Fibroblast of lung (primary cell): ENCODE measurements at regions not wholly inside any gene's neighbourhood (a gene's known extent, or its start where the extent isn't known, plus 50 kb on each side); places are given as distances from the start of the nearest gene placed in this dataset.

Experiments
- DNase-seq, 2 donors: peaks; one replicate each; pipeline versions ENCODE4 v3.0.0 to v3.0.0-alpha.2; 2010; ENCODE audit warnings: low read depth in 2 of 2
- H2AFZ ChIP-seq: 2 replicates; pipeline ENCODE4 v1.5.1; 2012; ENCODE audit warnings: low read length, control low read depth, inconsistent platforms
- H3K27ac ChIP-seq: 2 replicates; pipeline ENCODE4 v1.5.1; 2011; ENCODE audit warnings: low read length, control low read depth; ENCODE audit not compliant: insufficient read depth
- H3K27me3 ChIP-seq: 2 replicates; pipeline ENCODE4 v1.5.1; 2011; ENCODE audit warnings: mild to moderate bottlenecking, low read length; ENCODE audit not compliant: control insufficient read depth, insufficient read depth
- H3K36me3 ChIP-seq: 2 replicates; pipeline ENCODE4 v1.5.1; 2011; ENCODE audit warnings: low read length; ENCODE audit not compliant: control insufficient read depth, insufficient read depth
- H3K4me1 ChIP-seq: 2 replicates; pipeline ENCODE4 v1.5.1; 2011; ENCODE audit warnings: low read length; ENCODE audit not compliant: control insufficient read depth, insufficient read depth; ENCODE audit errors: extremely low read depth
- H3K4me2 ChIP-seq: 2 replicates; pipeline ENCODE4 v1.5.1; 2011; ENCODE audit warnings: low read length, control low read depth; ENCODE audit not compliant: insufficient read depth; ENCODE audit errors: extremely low read depth
- H3K4me3 ChIP-seq, 4 experiments: fragments of 200-600 bp in 1 of 4; sonication (generic) in 1 of 4; replicated peaks in 1 of 4; 2 replicates each; pipeline ENCODE4 v1.5.1; 2011 to 2016; ENCODE audit warnings: low read length in 4 of 4, low read depth in 3 of 4, mild to moderate bottlenecking in 3 of 4, control low read depth in 2 of 4, inconsistent platforms in 1 of 4, mixed read lengths in 1 of 4; ENCODE audit not compliant: insufficient read depth in 1 of 4; ENCODE audit errors: control extremely low read depth in 1 of 4
- H3K79me2 ChIP-seq: 2 replicates; pipeline ENCODE4 v1.5.1; 2012; ENCODE audit warnings: mild to moderate bottlenecking, low read length, inconsistent platforms; ENCODE audit not compliant: control insufficient read depth, insufficient read depth
- H3K9ac ChIP-seq: 2 replicates; pipeline ENCODE4 v1.5.1; 2011; ENCODE audit warnings: mild to moderate bottlenecking, low read length, control low read depth; ENCODE audit not compliant: insufficient read depth
- H3K9me3 ChIP-seq: 2 replicates; pipeline ENCODE4 v1.5.1; 2012; ENCODE audit warnings: low read depth, low read length; ENCODE audit not compliant: control insufficient read depth, insufficient read depth
- H4K20me1 ChIP-seq: 2 replicates; pipeline ENCODE4 v1.5.1; 2011; ENCODE audit warnings: low read length; ENCODE audit not compliant: control insufficient read depth, insufficient read depth; ENCODE audit errors: extremely low read depth
- EZH2 ChIP-seq: IDR thresholded peaks from 2 replicates; pipeline ENCODE4 v1.5.1; 2012; ENCODE audit warnings: low read length, control low read depth, mild to moderate bottlenecking; ENCODE audit errors: missing control alignments
- TF ChIP-seq, protein P1 (sequence below), 2 donors: IDR thresholded peaks in 1 of 2; conservative IDR thresholded peaks in 1 of 2; 1 replicate in 1 of 2; 2 replicates in 1 of 2; pipeline ENCODE4 v1.5.1; 2011 to 2012; ENCODE audit warnings: low read length in 2 of 2, control low read depth in 1 of 2, inconsistent platforms in 1 of 2, low read depth in 1 of 2, mild to moderate bottlenecking in 1 of 2

DNA sequence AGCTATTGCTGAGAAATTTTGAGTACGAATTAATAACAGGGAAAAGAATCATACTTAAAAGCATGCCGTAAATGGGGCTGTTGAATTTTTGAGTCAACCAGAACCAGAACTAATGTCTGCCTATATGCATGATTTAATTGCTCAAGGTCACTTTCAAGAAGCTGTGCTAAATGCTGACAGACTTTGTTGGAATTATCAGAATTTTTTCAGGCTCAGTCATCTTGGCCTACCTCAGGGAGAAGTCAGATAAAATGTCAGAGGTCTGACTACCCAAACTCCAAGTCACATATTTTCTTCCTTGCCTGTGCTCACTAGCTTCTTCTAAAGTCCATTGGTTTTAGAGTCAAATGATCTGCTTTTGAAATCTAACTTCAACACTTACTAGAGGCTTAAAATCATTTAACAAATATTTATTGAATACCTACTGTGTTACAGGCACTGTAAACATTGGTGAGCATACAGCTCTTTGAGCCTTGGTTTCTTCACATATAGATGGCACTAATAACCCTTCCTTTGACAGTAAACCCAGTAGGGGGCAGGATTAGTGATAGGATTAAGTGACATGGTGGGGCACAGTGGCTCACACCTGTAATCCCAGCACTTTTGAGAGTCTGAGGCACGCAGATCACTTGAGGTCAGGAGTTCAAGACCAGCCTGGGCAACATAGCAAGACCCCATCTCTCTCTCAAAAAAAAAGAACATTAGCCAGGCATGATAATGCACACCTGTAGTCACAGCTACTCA is 121.2 kb upstream of the SLC44A3 start:
- peak overlapping the region; percentile 37 for H3K27ac ChIP-seq
- no peaks in the 10 kb centered on the region for H3K36me3 ChIP-seq
- H2AFZ ChIP-seq = no peak overlapping the region
- H3K4me2 ChIP-seq = no peak overlapping the region
- H3K9ac ChIP-seq = no peak overlapping the region
- peaks cover 12% of the 10 kb centered on the region for H3K4me1 ChIP-seq
- H3K79me2 ChIP-seq = no peaks in the 10 kb centered on the region
- peak in 1 of 2 donors; percentile 90 for DNase-seq
- H3K27me3 ChIP-seq = no peaks in the 10 kb centered on the region
- TF ChIP-seq, protein P1, sequence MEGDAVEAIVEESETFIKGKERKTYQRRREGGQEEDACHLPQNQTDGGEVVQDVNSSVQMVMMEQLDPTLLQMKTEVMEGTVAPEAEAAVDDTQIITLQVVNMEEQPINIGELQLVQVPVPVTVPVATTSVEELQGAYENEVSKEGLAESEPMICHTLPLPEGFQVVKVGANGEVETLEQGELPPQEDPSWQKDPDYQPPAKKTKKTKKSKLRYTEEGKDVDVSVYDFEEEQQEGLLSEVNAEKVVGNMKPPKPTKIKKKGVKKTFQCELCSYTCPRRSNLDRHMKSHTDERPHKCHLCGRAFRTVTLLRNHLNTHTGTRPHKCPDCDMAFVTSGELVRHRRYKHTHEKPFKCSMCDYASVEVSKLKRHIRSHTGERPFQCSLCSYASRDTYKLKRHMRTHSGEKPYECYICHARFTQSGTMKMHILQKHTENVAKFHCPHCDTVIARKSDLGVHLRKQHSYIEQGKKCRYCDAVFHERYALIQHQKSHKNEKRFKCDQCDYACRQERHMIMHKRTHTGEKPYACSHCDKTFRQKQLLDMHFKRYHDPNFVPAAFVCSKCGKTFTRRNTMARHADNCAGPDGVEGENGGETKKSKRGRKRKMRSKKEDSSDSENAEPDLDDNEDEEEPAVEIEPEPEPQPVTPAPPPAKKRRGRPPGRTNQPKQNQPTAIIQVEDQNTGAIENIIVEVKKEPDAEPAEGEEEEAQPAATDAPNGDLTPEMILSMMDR (conservative IDR thresholded peaks at IDR 0.05 in 1 of 2, IDR thresholded peaks at IDR 0.05 in 1 of 2; ENCODE audit: low read depth in 1 of 2, low read length in 2 of 2) = no peak
- no peak for TF ChIP-seq EZH2
- H3K4me3 ChIP-seq = no peak overlapping the region
- H3K9me3 ChIP-seq = no peaks in the 10 kb centered on the region
- no peaks in the 10 kb centered on the region for H4K20me1 ChIP-seq

DNA sequence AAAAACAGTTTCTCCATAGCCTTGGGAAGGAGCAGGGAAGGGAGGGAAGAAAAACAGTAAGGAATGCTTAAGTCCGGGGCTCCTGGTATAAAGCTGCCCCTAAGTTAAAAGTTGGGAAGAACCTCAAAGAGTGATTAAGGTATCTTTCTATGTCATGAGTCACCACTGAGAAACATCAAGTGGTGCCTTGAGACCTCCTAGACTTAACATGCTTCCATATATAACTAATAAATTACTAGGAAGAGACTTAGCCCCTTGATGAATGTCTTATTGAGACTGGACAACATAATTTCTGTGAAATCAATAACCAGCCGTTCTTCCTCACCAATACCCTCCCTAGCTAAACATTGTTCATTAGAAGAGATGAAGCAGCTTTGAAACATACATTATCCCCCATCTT is 121.8 kb upstream of the SLC44A3 start:
- H3K36me3 ChIP-seq = no peaks in the 10 kb centered on the region
- H4K20me1 ChIP-seq = no peaks in the 10 kb centered on the region
- DNase-seq = peak in 1 of 2 donors; percentile 77
- H3K9me3 ChIP-seq = no peaks in the 10 kb centered on the region
- no peaks in the 10 kb centered on the region for H3K27me3 ChIP-seq
- TF ChIP-seq EZH2 = no peak
- TF ChIP-seq, protein P1 (conservative IDR thresholded peaks at IDR 0.05 in 1 of 2, IDR thresholded peaks at IDR 0.05 in 1 of 2; ENCODE audit: low read depth in 1 of 2, low read length in 2 of 2) = no peak
- no peak overlapping the region for H3K4me3 ChIP-seq
- no peaks in the 10 kb centered on the region for H3K79me2 ChIP-seq
- H3K4me2 ChIP-seq = no peak overlapping the region
- H3K27ac ChIP-seq = peak overlapping the region; percentile 29
- no peak overlapping the region for H2AFZ ChIP-seq
- peaks cover 12% of the 10 kb centered on the region for H3K4me1 ChIP-seq
- no peak overlapping the region for H3K9ac ChIP-seq

DNA sequence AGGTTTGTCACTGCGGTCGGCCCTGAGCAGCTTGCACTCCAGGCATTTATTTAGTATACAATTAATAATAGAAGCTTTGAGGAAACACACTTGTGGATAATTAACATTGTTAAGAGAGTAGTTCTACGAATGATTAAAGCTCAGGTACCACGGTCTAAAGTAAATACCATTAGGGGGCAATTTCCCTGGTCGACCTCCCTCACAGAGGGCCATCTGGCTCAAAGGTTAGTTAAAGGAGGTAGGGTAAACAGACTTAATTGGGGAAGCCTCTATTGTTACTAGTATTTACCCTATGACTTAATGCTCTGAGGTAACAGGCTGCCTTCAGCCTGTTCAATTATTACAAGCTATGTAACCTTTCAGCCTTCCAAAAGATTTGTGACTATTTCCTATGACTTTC is 122.3 kb upstream of the SLC44A3 start:
- Histone ChIP-seq H3K4me2 (no peak overlapping the region), H4K20me1 (no peaks in the 10 kb centered on the region), H3K9ac (no peak overlapping the region), H2AFZ (no peak overlapping the region), H3K27ac (peak overlapping the region; percentile 29), H3K9me3 (no peaks in the 10 kb centered on the region), H3K27me3 (no peaks in the 10 kb centered on the region), H3K36me3 (no peaks in the 10 kb centered on the region), H3K4me1 (peaks cover 12% of the 10 kb centered on the region), H3K79me2 (no peaks in the 10 kb centered on the region), H3K4me3 (no peak overlapping the region)
- DNase-seq = no peak
- TF ChIP-seq, protein P1 (conservative IDR thresholded peaks at IDR 0.05 in 1 of 2, IDR thresholded peaks at IDR 0.05 in 1 of 2; ENCODE audit: low read depth in 1 of 2, low read length in 2 of 2) = no peak
- no peak for TF ChIP-seq EZH2
